HEK293 (cell line): ENCODE measurements at regions not wholly inside any gene's neighbourhood (a gene's known extent, or its start where the extent isn't known, plus 50 kb on each side); places are given as distances from the start of the nearest gene placed in this dataset.

Experiments used
- CTCF ChIA-PET: fragments of 350-600 bp; formaldehyde crosslinking; extraction: SDS; loops from one replicate; lab custom pipeline; 2021; ENCODE audit warnings: antibody characterized with exemption; lab: Yijun Ruan, JAX
- POLR2A ChIA-PET: fragments of 300-600 bp; formaldehyde crosslinking; extraction: SDS; loops from one replicate; lab custom pipeline; 2020; ENCODE audit warnings: antibody characterized with exemption, inconsistent platforms; lab: Yijun Ruan, JAX
- H3K27ac ChIP-seq: fragments of 200-500 bp; sonication (Bioruptor generic); 2 replicates; pipeline ENCODE4 v1.5.1; 2014; ENCODE audit warnings: low read depth, low read length, control low read depth, inconsistent platforms; ENCODE audit errors: extremely low read depth
- H3K36me3 ChIP-seq, 2 experiments: fragments of 200-500 bp in 1 of 2; sonication (Bioruptor generic) in 1 of 2; 1 replicate in 1 of 2; 2 replicates in 1 of 2; pipeline ENCODE4 v1.5.1; 2014 to 2017; ENCODE audit warnings: inconsistent platforms in 2 of 2, low read length in 2 of 2; ENCODE audit not compliant: control insufficient read depth in 2 of 2, insufficient read depth in 1 of 2
- H3K4me1 ChIP-seq: fragments of 200-500 bp; sonication (Bioruptor generic); 2 replicates; pipeline ENCODE4 v1.5.1; 2014; ENCODE audit warnings: mild to moderate bottlenecking, low read length, inconsistent platforms; ENCODE audit not compliant: control insufficient read depth, insufficient read depth
- H3K4me3 ChIP-seq: 2 replicates; pipeline ENCODE4 v1.5.1; 2011; ENCODE audit warnings: low read depth, mild to moderate bottlenecking, control low read depth, low read length, moderate library complexity
- H3K9me3 ChIP-seq: fragments of 200-500 bp; sonication (Bioruptor generic); 2 replicates; pipeline ENCODE4 v1.5.1; 2014; ENCODE audit warnings: low read depth, low read length, inconsistent platforms; ENCODE audit not compliant: control insufficient read depth, insufficient read depth
- HOXA7 ChIP-seq: sonication (generic); formaldehyde crosslinking; IDR thresholded peaks from 2 replicates; pipeline ENCODE4 v1.8.1; 2022; ENCODE audit warnings: missing genetic modification reagents, borderline replicate concordance
- HOXD13 ChIP-seq: sonication (generic); formaldehyde crosslinking; IDR thresholded peaks from 2 replicates; pipeline ENCODE4 v1.8.0; 2022; ENCODE audit warnings: missing genetic modification reagents, borderline replicate concordance
- KLF10 ChIP-seq: fragments of 450-650 bp; IDR thresholded peaks from 2 replicates; pipeline ENCODE4 v1.5.1; 2018; ENCODE audit warnings: missing biosample characterization, mild to moderate bottlenecking, missing genetic modification characterization
- REPIN1 ChIP-seq: fragments of 450-650 bp; formaldehyde crosslinking; IDR thresholded peaks from 2 replicates; pipeline ENCODE4 v1.5.1; 2017; ENCODE audit warnings: missing biosample characterization, missing genetic modification characterization, low read depth
- TCF7L2 ChIP-seq: IDR thresholded peaks from 2 replicates; pipeline ENCODE4 v1.6.1; 2011; ENCODE audit warnings: low read depth, mild to moderate bottlenecking, inconsistent platforms, low read length, moderate library complexity, borderline replicate concordance
- ZNF121 ChIP-seq: fragments of 450-650 bp; formaldehyde crosslinking; IDR thresholded peaks from 2 replicates; pipeline ENCODE4 v1.5.1; 2016; ENCODE audit warnings: missing biosample characterization, missing genetic modification characterization
- ZNF140 ChIP-seq: fragments of 450-650 bp; formaldehyde crosslinking; IDR thresholded peaks from 2 replicates; pipeline ENCODE4 v1.5.1; 2016; ENCODE audit warnings: missing biosample characterization, missing genetic modification characterization
- ZNF19 ChIP-seq: fragments of 450-650 bp; formaldehyde crosslinking; IDR thresholded peaks from 2 replicates; pipeline ENCODE4; 2016; ENCODE audit warnings: missing biosample characterization, missing genetic modification characterization, low read depth
- ZNF211 ChIP-seq: fragments of 450-650 bp; formaldehyde crosslinking; IDR thresholded peaks from 2 replicates; pipeline ENCODE4 v1.5.1; 2016; ENCODE audit warnings: low read depth, missing biosample characterization, missing genetic modification characterization
- ZNF341 ChIP-seq: fragments of 450-650 bp; formaldehyde crosslinking; IDR thresholded peaks from 2 replicates; pipeline ENCODE4; 2016; ENCODE audit warnings: low read depth, missing biosample characterization, missing genetic modification characterization
- ZNF423 ChIP-seq: fragments of 450-650 bp; formaldehyde crosslinking; IDR thresholded peaks from 2 replicates; pipeline ENCODE4 v1.5.1; 2016; ENCODE audit warnings: missing biosample characterization, missing genetic modification characterization
- ZNF660 ChIP-seq: fragments of 450-650 bp; IDR thresholded peaks from 2 replicates; pipeline ENCODE4 v1.5.1; 2018; ENCODE audit warnings: missing biosample characterization, mild to moderate bottlenecking, missing genetic modification characterization
- ZNF768 ChIP-seq: fragments of 450-650 bp; formaldehyde crosslinking; IDR thresholded peaks from 2 replicates; pipeline ENCODE4 v1.5.1; 2018; ENCODE audit warnings: missing biosample characterization, mild to moderate bottlenecking, missing genetic modification characterization
- ZNF777 ChIP-seq: fragments of 450-650 bp; formaldehyde crosslinking; IDR thresholded peaks from 2 replicates; pipeline ENCODE4 v1.5.1; 2017; ENCODE audit warnings: missing biosample characterization, missing genetic modification characterization, borderline replicate concordance
- TF ChIP-seq, protein P1 (sequence below): fragments of 450-650 bp; formaldehyde crosslinking; IDR thresholded peaks from 2 replicates; pipeline ENCODE4 v1.5.1; 2017; ENCODE audit warnings: missing biosample characterization, missing genetic modification characterization
- TF ChIP-seq, protein P2 (sequence below): fragments of 450-650 bp; formaldehyde crosslinking; IDR thresholded peaks from 2 replicates; pipeline ENCODE4; 2016; ENCODE audit warnings: missing biosample characterization, missing genetic modification characterization
- TF ChIP-seq, protein P3 (sequence below): fragments of 450-650 bp; IDR thresholded peaks from 2 replicates; pipeline ENCODE4 v1.5.1; 2018; ENCODE audit warnings: missing biosample characterization, mild to moderate bottlenecking, missing genetic modification characterization
- TF ChIP-seq, protein P4 (sequence below): fragments of 450-650 bp; formaldehyde crosslinking; IDR thresholded peaks from 2 replicates; pipeline ENCODE4 v1.5.1; 2016; ENCODE audit warnings: missing biosample characterization, missing genetic modification characterization, low read depth

DNA sequence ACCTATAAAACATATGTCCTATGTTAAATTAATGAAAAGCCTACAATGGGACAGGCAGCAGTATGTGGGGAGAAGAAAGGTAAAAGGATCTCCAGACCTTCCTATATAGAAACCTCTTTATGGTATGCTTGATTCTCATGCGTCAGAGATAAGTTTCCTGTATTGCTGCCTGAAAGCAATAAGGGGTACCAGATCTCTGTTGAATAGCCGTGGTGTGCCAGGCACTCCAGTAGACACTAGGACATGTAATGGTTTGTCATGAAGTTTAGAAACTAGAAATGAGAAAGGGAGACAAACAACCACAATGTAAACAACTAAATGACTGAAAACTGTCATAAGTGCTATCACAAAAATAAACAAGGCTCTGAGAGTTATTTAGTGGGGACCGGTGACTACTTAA, 168.1 kb downstream of the EFHB start:
- Histone ChIP-seq H3K27ac (no peak overlapping the region), H3K36me3 (no peaks in the 10 kb centered on the region), H3K9me3 (no peaks in the 10 kb centered on the region), H3K4me1 (no peaks in the 10 kb centered on the region), H3K4me3 (no peak overlapping the region)
- TF ChIP-seq ZNF19 (tag by site-specific recombination) (no peak), HOXA7 (no peak), ZNF121 (tag by site-specific recombination) (no peak), TCF7L2 (no peak), HOXD13 (CRISPR knock-in tag) (no peak), ZNF211 (tag by site-specific recombination) (no peak)
- TF ChIP-seq, protein P1, sequence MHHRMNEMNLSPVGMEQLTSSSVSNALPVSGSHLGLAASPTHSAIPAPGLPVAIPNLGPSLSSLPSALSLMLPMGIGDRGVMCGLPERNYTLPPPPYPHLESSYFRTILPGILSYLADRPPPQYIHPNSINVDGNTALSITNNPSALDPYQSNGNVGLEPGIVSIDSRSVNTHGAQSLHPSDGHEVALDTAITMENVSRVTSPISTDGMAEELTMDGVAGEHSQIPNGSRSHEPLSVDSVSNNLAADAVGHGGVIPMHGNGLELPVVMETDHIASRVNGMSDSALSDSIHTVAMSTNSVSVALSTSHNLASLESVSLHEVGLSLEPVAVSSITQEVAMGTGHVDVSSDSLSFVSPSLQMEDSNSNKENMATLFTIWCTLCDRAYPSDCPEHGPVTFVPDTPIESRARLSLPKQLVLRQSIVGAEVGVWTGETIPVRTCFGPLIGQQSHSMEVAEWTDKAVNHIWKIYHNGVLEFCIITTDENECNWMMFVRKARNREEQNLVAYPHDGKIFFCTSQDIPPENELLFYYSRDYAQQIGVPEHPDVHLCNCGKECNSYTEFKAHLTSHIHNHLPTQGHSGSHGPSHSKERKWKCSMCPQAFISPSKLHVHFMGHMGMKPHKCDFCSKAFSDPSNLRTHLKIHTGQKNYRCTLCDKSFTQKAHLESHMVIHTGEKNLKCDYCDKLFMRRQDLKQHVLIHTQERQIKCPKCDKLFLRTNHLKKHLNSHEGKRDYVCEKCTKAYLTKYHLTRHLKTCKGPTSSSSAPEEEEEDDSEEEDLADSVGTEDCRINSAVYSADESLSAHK (tag by site-specific recombination), result no peak
- TF ChIP-seq, protein P2, sequence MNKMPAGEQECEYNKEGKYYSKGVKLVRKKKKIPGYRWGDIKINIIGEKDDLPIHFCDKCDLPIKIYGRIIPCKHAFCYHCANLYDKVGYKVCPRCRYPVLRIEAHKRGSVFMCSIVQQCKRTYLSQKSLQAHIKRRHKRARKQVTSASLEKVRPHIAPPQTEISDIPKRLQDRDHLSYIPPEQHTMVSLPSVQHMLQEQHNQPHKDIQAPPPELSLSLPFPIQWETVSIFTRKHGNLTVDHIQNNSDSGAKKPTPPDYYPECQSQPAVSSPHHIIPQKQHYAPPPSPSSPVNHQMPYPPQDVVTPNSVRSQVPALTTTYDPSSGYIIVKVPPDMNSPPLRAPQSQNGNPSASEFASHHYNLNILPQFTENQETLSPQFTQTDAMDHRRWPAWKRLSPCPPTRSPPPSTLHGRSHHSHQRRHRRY (tag by site-specific recombination), result no peak
- TF ChIP-seq, protein P3, sequence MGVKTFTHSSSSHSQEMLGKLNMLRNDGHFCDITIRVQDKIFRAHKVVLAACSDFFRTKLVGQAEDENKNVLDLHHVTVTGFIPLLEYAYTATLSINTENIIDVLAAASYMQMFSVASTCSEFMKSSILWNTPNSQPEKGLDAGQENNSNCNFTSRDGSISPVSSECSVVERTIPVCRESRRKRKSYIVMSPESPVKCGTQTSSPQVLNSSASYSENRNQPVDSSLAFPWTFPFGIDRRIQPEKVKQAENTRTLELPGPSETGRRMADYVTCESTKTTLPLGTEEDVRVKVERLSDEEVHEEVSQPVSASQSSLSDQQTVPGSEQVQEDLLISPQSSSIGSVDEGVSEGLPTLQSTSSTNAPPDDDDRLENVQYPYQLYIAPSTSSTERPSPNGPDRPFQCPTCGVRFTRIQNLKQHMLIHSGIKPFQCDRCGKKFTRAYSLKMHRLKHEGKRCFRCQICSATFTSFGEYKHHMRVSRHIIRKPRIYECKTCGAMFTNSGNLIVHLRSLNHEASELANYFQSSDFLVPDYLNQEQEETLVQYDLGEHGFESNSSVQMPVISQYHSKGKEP (tag by site-specific recombination), result no peak
- POLR2A ChIA-PET, result no interaction called here
- CTCF ChIA-PET, result no interaction called here

DNA sequence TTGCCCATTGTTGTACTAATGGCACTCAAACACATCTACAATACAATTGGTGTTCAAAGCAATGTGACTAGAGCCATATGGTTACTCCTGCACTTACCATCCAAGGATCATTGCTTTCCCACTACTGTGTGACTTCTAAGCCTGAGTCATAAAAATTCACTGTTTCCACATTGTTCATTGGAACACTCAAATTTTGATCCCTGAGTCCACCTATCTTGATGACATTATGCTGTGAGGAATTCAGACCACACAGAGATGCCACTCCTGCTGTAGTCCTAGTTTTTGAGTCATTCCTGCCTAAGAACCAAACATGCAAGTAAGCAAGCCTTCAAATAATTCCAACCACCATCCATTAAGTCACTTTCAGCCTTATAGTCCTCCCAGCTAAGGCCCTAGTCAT, 176.2 kb downstream of the EFHB start:
- Histone ChIP-seq H3K4me3 (no peak overlapping the region), H3K4me1 (no peaks in the 10 kb centered on the region), H3K9me3 (no peaks in the 10 kb centered on the region), H3K36me3 (no peaks in the 10 kb centered on the region), H3K27ac (no peak overlapping the region)
- ChIA-PET CTCF (no interaction called here), POLR2A (no interaction called here)
- TF ChIP-seq ZNF423 (tag by site-specific recombination) (no peak), ZNF777 (tag by site-specific recombination) (no peak)

DNA sequence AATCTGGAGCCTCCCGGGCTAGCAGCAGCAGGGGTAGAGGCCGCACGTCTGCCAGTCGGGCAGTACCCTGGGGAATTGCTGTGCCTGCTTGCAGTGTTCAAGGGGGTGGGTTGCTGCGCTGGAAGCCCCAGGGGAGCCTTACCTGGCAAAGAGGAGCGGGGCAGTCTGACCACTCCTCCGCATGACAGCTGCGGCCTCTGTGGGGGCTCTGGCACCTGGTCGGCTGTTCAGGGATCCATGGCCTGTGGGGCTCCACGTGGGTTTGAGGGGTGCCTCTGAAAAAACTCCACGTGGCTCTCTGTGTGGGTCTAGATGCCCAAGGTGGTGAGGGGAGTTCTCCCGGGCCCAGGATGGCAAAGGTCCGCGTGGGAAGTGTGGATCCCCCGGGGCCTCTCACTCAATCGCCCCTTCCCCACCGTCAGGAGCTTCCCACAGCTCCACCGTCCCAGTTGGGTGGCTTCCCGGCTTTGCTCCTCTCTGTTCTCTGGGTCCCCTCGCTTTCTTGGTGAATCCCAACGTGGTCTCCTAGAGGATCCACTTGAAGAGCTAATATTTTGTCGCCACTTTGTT, 184.5 kb downstream of the EFHB start:
- ChIA-PET CTCF (no interaction called here), POLR2A (no interaction called here)
- Histone ChIP-seq H3K4me1 (no peaks in the 10 kb centered on the region), H3K36me3 (no peaks in the 10 kb centered on the region), H3K27ac (no peak overlapping the region), H3K9me3 (no peaks in the 10 kb centered on the region), H3K4me3 (no peak overlapping the region)
- TF ChIP-seq ZNF660 (tag by site-specific recombination) (no peak), REPIN1 (no peak), ZNF341 (tag by site-specific recombination) (no peak), KLF10 (tag by site-specific recombination) (no peak), ZNF768 (tag by site-specific recombination) (no peak), ZNF140 (tag by site-specific recombination) (no peak)
- TF ChIP-seq, protein P4, sequence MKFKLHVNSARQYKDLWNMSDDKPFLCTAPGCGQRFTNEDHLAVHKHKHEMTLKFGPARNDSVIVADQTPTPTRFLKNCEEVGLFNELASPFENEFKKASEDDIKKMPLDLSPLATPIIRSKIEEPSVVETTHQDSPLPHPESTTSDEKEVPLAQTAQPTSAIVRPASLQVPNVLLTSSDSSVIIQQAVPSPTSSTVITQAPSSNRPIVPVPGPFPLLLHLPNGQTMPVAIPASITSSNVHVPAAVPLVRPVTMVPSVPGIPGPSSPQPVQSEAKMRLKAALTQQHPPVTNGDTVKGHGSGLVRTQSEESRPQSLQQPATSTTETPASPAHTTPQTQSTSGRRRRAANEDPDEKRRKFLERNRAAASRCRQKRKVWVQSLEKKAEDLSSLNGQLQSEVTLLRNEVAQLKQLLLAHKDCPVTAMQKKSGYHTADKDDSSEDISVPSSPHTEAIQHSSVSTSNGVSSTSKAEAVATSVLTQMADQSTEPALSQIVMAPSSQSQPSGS (tag by site-specific recombination), result no peak
